ENCODE measurements at regions not wholly inside any gene's neighbourhood (a gene's known extent, or its start where the extent isn't known, plus 50 kb on each side); places are given as distances from the start of the nearest gene placed in this dataset.

- TF ChIP-seq EZH2phosphoT487 (IDR thresholded peaks at IDR 0.05; ENCODE audit: low read depth, severe bottlenecking, unreplicated experiment) (no peak), CTCF (IDR thresholded peaks at IDR 0.05; ENCODE audit: poor library complexity) (no peak)
Measured at GRCh38 chr13:53941588-53942190, 913.1 kb downstream of the OLFM4 start.
